Prostate gland (tissue), 2 donors: ENCODE measurements at regions not wholly inside any gene's neighbourhood (a gene's known extent, or its start where the extent isn't known, plus 50 kb on each side); places are given as distances from the start of the nearest gene placed in this dataset.

Experiments used
- CTCF ChIP-seq, 4 experiments: fragments of 200-600 bp in 2 of 4; fragments of 450-650 bp in 2 of 4; sonication (generic) in 2 of 4; IDR thresholded peaks; 1 replicate in 3 of 4; 2 replicates in 1 of 4; pipeline ENCODE4 v1.5.1; 2016 to 2019; ENCODE audit warnings: antibody characterized with exemption in 4 of 4, mild to moderate bottlenecking in 2 of 4, moderate library complexity in 2 of 4
- POLR2AphosphoS5 ChIP-seq: sonication (generic); formaldehyde crosslinking; IDR thresholded peaks from one replicate; pipeline ENCODE4 v1.6.1; 2017; ENCODE audit warnings: antibody characterized with exemption

GRCh38 chr13:22063416-22064124 is 392.7 kb downstream of the FGF9 start:
- no peak for TF ChIP-seq CTCF (IDR thresholded peaks at IDR 0.05)
- no peak for TF ChIP-seq POLR2AphosphoS5
